HEK293T (cell line): ENCODE measurements at regions not wholly inside any gene's neighbourhood (a gene's known extent, or its start where the extent isn't known, plus 50 kb on each side); places are given as distances from the start of the nearest gene placed in this dataset.

Experiments
- CTCF ChIA-PET: fragments of 350-600 bp; formaldehyde crosslinking; extraction: SDS; loops from one replicate; lab custom pipeline; 2021; ENCODE audit warnings: antibody characterized with exemption, inconsistent platforms; lab: Yijun Ruan, JAX
- POLR2A ChIA-PET: fragments of 350-600 bp; formaldehyde crosslinking; extraction: SDS; loops from one replicate; lab custom pipeline; 2020; ENCODE audit warnings: antibody characterized with exemption, inconsistent platforms; lab: Yijun Ruan, JAX
- DNase-seq: peaks from one replicate; pipeline ENCODE4 v3.0.0; 2012; ENCODE audit warnings: mixed read lengths; ENCODE audit errors: extremely low spot score
- ARNT ChIP-seq: fragments of 450-650 bp; IDR thresholded peaks from 2 replicates; pipeline ENCODE4 v1.6.1; 2017; ENCODE audit warnings: mild to moderate bottlenecking
- BHLHE40 ChIP-seq: fragments of 450-650 bp; IDR thresholded peaks from 2 replicates; pipeline ENCODE4 v1.6.1; 2016; ENCODE audit warnings: mild to moderate bottlenecking, moderate library complexity, borderline replicate concordance
- CTBP1 ChIP-seq: fragments of 450-650 bp; IDR thresholded peaks from 2 replicates; pipeline ENCODE4 v1.6.1; 2016; ENCODE audit warnings: borderline replicate concordance
- ELF4 ChIP-seq: fragments of 450-650 bp; IDR thresholded peaks from 2 replicates; pipeline ENCODE4 v1.6.1; 2017; ENCODE audit warnings: antibody characterized with exemption
- FOXA1 ChIP-seq: fragments of 450-650 bp; IDR thresholded peaks from 2 replicates; pipeline ENCODE4 v1.6.1; 2016; ENCODE audit warnings: mild to moderate bottlenecking
- FOXK2 ChIP-seq: fragments of 450-650 bp; IDR thresholded peaks from 2 replicates; pipeline ENCODE4 v1.6.1; 2016; ENCODE audit warnings: mild to moderate bottlenecking
- FOXM1 ChIP-seq: fragments of 450-650 bp; IDR thresholded peaks from 2 replicates; pipeline ENCODE4 v1.6.1; 2017; ENCODE audit warnings: mild to moderate bottlenecking, borderline replicate concordance
- HDGF ChIP-seq: fragments of 450-650 bp; IDR thresholded peaks from 2 replicates; pipeline ENCODE4 v1.6.1; 2017; ENCODE audit warnings: antibody characterized with exemption, borderline replicate concordance
- L3MBTL2 ChIP-seq: fragments of 450-650 bp; conservative IDR thresholded peaks from 2 replicates; pipeline ENCODE4 v1.6.1; 2016; ENCODE audit warnings: mild to moderate bottlenecking
- LEF1 ChIP-seq: fragments of 450-650 bp; IDR thresholded peaks from 2 replicates; pipeline ENCODE4 v1.6.1; 2017; ENCODE audit warnings: mild to moderate bottlenecking, borderline replicate concordance
- NFRKB ChIP-seq: fragments of 450-650 bp; IDR thresholded peaks from 2 replicates; pipeline ENCODE4 v1.6.1; 2016; ENCODE audit warnings: mild to moderate bottlenecking, moderate library complexity
- PKNOX1 ChIP-seq: fragments of 450-650 bp; IDR thresholded peaks from 2 replicates; pipeline ENCODE4 v1.6.1; 2016
- SP1 ChIP-seq: fragments of 450-650 bp; IDR thresholded peaks from 2 replicates; pipeline ENCODE4 v1.6.1; 2017
- SUZ12 ChIP-seq: fragments of 450-650 bp; IDR thresholded peaks from 2 replicates; pipeline ENCODE4 v1.6.1; 2016; ENCODE audit warnings: mild to moderate bottlenecking
- TARDBP ChIP-seq: fragments of 450-650 bp; IDR thresholded peaks from 2 replicates; pipeline ENCODE4 v1.6.1; 2016
- ZNF384 ChIP-seq: fragments of 450-650 bp; IDR thresholded peaks from 2 replicates; pipeline ENCODE4 v1.6.1; 2016

GRCh38 chr2:239611222-239611795, 210.5 kb upstream of the HDAC4 start:
- TF ChIP-seq L3MBTL2 (no peak), NFRKB (no peak), TARDBP (no peak), BHLHE40 (no peak), LEF1 (no peak)
- ChIA-PET CTCF (no interaction called here), POLR2A (no interaction called here)
- no peak for DNase-seq

GRCh38 chr2:239610457-239611221, 209.8 kb upstream of the HDAC4 start:
- CTCF ChIA-PET: no interaction called here
- no peak for TF ChIP-seq ELF4
- TF ChIP-seq CTBP1: no peak
- no peak for TF ChIP-seq ARNT
- TF ChIP-seq SP1: no peak
- no peak for TF ChIP-seq FOXK2
- TF ChIP-seq FOXM1: no peak
- TF ChIP-seq TARDBP: no peak
- no peak for TF ChIP-seq NFRKB
- TF ChIP-seq PKNOX1: no peak
- TF ChIP-seq LEF1: no peak
- no peak for TF ChIP-seq L3MBTL2
- POLR2A ChIA-PET: no interaction called here
- no peak for DNase-seq

- ChIA-PET POLR2A (no interaction called here), CTCF (no interaction called here)
- TF ChIP-seq FOXK2 (no peak), SUZ12 (no peak), SP1 (no peak), ZNF384 (no peak), PKNOX1 (no peak), NFRKB (no peak), FOXM1 (no peak), TARDBP (no peak), ARNT (no peak), L3MBTL2 (no peak), ELF4 (no peak)
- DNase-seq: no peak
Observed at GRCh38 chr2:239609607-239610310, 208.9 kb upstream of the HDAC4 start.

GRCh38 chr2:239609162-239609561, 208.3 kb upstream of the HDAC4 start:
- no peak for DNase-seq
- ChIA-PET CTCF (no interaction called here), POLR2A (no interaction called here)
- TF ChIP-seq ARNT (no peak), TARDBP (no peak), BHLHE40 (no peak), ELF4 (no peak), HDGF (no peak), FOXK2 (no peak), PKNOX1 (no peak), SP1 (no peak), NFRKB (no peak), FOXM1 (no peak), ZNF384 (no peak), CTBP1 (no peak)

GRCh38 chr2:239608723-239609122, 207.9 kb upstream of the HDAC4 start:
- POLR2A ChIA-PET: no interaction called here
- TF ChIP-seq CTBP1 (no peak), FOXM1 (no peak), SUZ12 (no peak), BHLHE40 (no peak), SP1 (no peak), FOXK2 (no peak), NFRKB (no peak), ARNT (no peak), HDGF (no peak), FOXA1 (no peak), TARDBP (no peak), L3MBTL2 (no peak)
- CTCF ChIA-PET: no interaction called here
- DNase-seq: no peak

GRCh38 chr2:239608260-239608659, 207.4 kb upstream of the HDAC4 start:
- ChIA-PET CTCF (no interaction called here), POLR2A (no interaction called here)
- TF ChIP-seq HDGF (no peak), ELF4 (no peak), CTBP1 (no peak), FOXK2 (no peak), SUZ12 (no peak), PKNOX1 (no peak), BHLHE40 (no peak), LEF1 (no peak), FOXA1 (no peak), ARNT (no peak), FOXM1 (no peak), TARDBP (no peak), L3MBTL2 (no peak), SP1 (no peak), ZNF384 (no peak), NFRKB (no peak)
- DNase-seq: no peak
